ENCODE measurements at regions not wholly inside any gene's neighbourhood (a gene's known extent, or its start where the extent isn't known, plus 50 kb on each side); places are given as distances from the start of the nearest gene placed in this dataset.
"Not testable (repeated sequence)": the region's sequence is repeated elsewhere in the genome, so short reads cannot be mapped to it uniquely, and the experiment has no call there.

DNA sequence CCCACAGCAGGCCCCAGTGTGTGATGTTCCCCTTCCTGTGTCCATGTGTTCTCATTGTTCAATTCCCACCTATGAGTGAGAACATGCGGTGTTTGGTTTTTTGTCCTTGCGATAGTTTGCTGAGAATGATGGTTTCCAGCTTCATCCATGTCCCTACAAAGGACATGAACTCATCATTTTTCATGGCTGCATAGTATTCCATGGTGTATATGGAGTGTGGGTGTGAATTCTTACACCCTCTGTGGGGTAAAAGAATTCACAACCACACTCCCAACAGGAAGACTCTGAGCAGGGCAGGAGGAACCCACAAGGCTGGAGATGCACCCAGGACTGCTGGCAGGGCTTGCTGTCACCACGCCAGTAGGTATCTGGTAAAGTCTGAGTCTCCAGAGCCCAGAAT is 80.9 kb downstream of the DHCR7 start:
- not testable (repeated sequence) for H3K27me3 ChIP-seq (ENCODE audit: insufficient read depth, low read depth, low read length); H3K4me3 ChIP-seq (ENCODE audit: low read length); H3K4me2 ChIP-seq (ENCODE audit: low read length); H3F3A ChIP-seq (ENCODE audit: insufficient read depth, low read length, poor library complexity, severe bottlenecking); H4K20me1 ChIP-seq (ENCODE audit: insufficient read depth); H3K9ac ChIP-seq (ENCODE audit: low read length); H3K36me3 ChIP-seq (ENCODE audit: insufficient read depth, low read length); H3K79me2 ChIP-seq (replicated peaks; ENCODE audit: insufficient read depth, low read length); H3K9me2 ChIP-seq (ENCODE audit: insufficient read depth, low read length); H2AFZ ChIP-seq (ENCODE audit: low read depth, low read length); H3K27ac ChIP-seq (ENCODE audit: low read length); H3K9me3 ChIP-seq (ENCODE audit: low read length)

DNA sequence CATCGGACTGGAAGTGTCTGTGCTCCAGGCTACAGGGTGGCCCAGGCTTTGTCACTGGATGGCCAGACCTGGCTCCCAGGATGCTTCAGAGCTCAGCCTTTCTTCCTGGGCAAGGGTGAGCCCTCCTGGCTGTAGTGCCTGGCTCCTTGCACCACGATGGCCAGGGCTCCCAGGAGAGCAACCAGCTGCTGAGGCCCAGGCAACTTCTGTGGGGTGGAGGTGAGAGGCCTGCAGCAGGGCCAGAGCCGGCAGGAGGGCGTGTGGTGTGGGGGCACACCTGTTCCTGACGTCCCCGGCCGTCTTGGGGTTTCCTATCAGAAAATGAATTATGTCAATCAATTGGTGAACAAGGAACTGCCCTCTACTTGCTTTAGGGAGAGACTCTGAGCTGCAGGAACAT is 82.1 kb downstream of the DHCR7 start:
- Histone ChIP-seq H3K4me2 (ENCODE audit: low read length) (no peak overlapping the region), H3K9ac (ENCODE audit: low read length) (no peak overlapping the region), H3K4me3 (ENCODE audit: low read length) (no peak overlapping the region), H3K79me2 (replicated peaks; ENCODE audit: insufficient read depth, low read length) (no peaks in the 10 kb centered on the region), H2AFZ (ENCODE audit: low read depth, low read length) (no peak overlapping the region), H3F3A (ENCODE audit: insufficient read depth, low read length, poor library complexity, severe bottlenecking) (no peaks in the 10 kb centered on the region), H3K27me3 (ENCODE audit: insufficient read depth, low read depth, low read length) (no peaks in the 10 kb centered on the region), H4K20me1 (ENCODE audit: insufficient read depth) (no peaks in the 10 kb centered on the region), H3K27ac (ENCODE audit: low read length) (no peak overlapping the region), H3K9me3 (ENCODE audit: low read length) (no peaks in the 10 kb centered on the region), H3K9me2 (ENCODE audit: insufficient read depth, low read length) (no peaks in the 10 kb centered on the region), H3K36me3 (ENCODE audit: insufficient read depth, low read length) (no peaks in the 10 kb centered on the region)
- TF ChIP-seq MXI1 (conservative IDR thresholded peaks at IDR 0.05; ENCODE audit: poor library complexity, severe bottlenecking) (no peak), POLR2AphosphoS5 (IDR thresholded peaks at IDR 0.05) (no peak), RAD21 (conservative IDR thresholded peaks at IDR 0.05) (no peak), EP300 (conservative IDR thresholded peaks at IDR 0.05; ENCODE audit: poor library complexity, severe bottlenecking) (no peak), SMC3 (conservative IDR thresholded peaks at IDR 0.05; ENCODE audit: poor library complexity) (no peak), EZH2 (IDR thresholded peaks at IDR 0.05; ENCODE audit: borderline replicate concordance, insufficient read depth, low read length, poor library complexity, severe bottlenecking) (no peak), REST (IDR thresholded peaks at IDR 0.05; ENCODE audit: borderline replicate concordance) (no peak)

GRCh38 chr11:71365626-71366025 is 82.6 kb downstream of the DHCR7 start:
- H3K4me2 ChIP-seq (ENCODE audit: low read length): no peak overlapping the region
- no peaks in the 10 kb centered on the region for H3K79me2 ChIP-seq (replicated peaks; ENCODE audit: insufficient read depth, low read length)
- H3K27me3 ChIP-seq (ENCODE audit: insufficient read depth, low read depth, low read length): no peaks in the 10 kb centered on the region
- H4K20me1 ChIP-seq (ENCODE audit: insufficient read depth): no peaks in the 10 kb centered on the region
- H3F3A ChIP-seq (ENCODE audit: insufficient read depth, low read length, poor library complexity, severe bottlenecking): no peaks in the 10 kb centered on the region
- no peaks in the 10 kb centered on the region for H3K36me3 ChIP-seq (ENCODE audit: insufficient read depth, low read length)
- H2AFZ ChIP-seq (ENCODE audit: low read depth, low read length): no peak overlapping the region
- H3K9me3 ChIP-seq (ENCODE audit: low read length): no peaks in the 10 kb centered on the region
- no peak overlapping the region for H3K27ac ChIP-seq (ENCODE audit: low read length)
- H3K4me3 ChIP-seq (ENCODE audit: low read length): no peak overlapping the region
- no peak overlapping the region for H3K9ac ChIP-seq (ENCODE audit: low read length)
- H3K9me2 ChIP-seq (ENCODE audit: insufficient read depth, low read length): no peaks in the 10 kb centered on the region
- no peak for TF ChIP-seq SMC3 (conservative IDR thresholded peaks at IDR 0.05; ENCODE audit: poor library complexity)
- no peak for TF ChIP-seq EZH2 (IDR thresholded peaks at IDR 0.05; ENCODE audit: borderline replicate concordance, insufficient read depth, low read length, poor library complexity, severe bottlenecking)
- TF ChIP-seq POLR2AphosphoS5 (IDR thresholded peaks at IDR 0.05): no peak
- no peak for TF ChIP-seq CTCF (IDR thresholded peaks at IDR 0.05; ENCODE audit: poor library complexity, severe bottlenecking)
- no peak for TF ChIP-seq EP300 (conservative IDR thresholded peaks at IDR 0.05; ENCODE audit: poor library complexity, severe bottlenecking)
